K562 (cell line): ENCODE measurements at regions not wholly inside any gene's neighbourhood (a gene's known extent, or its start where the extent isn't known, plus 50 kb on each side); places are given as distances from the start of the nearest gene placed in this dataset.

Experiments
- ATAC-seq: fragments of 200-7000 bp; cut with Tn5 transposase; 3 replicates; pipeline ENCODE4 v1.9.1; 2020; ENCODE audit warnings: moderate library complexity
- BruUV-seq: library from RNA; stranded (reverse); fragments of 400-500 nt; replicated peaks from 2 replicates; lab custom pipeline; 2021; lab: Mats Ljungman, UMichigan
- CTCF ChIA-PET: fragments of 300-600 bp; formaldehyde crosslinking; extraction: SDS; loops from one replicate; lab custom pipeline; 2021; ENCODE audit warnings: low intra/inter-chr PET ratio; lab: Yijun Ruan, JAX
- POLR2A ChIA-PET: fragments of 300-600, 350-650 bp; sonication (Branson Sonifier 250); formaldehyde crosslinking; extraction: SDS; loops from one replicate; lab custom pipeline; 2021; ENCODE audit warnings: antibody characterized with exemption, inconsistent platforms; lab: Yijun Ruan, JAX
- DNase-seq, 4 experiments: peaks; one replicate each; pipeline versions ENCODE4 v3.0.0 to v3.0.0-alpha.2; 2011 to 2018; ENCODE audit warnings: low spot score in 3 of 4, mixed read lengths in 3 of 4; ENCODE audit errors: extremely low read depth in 1 of 4
- FAIRE-seq: peaks from 2 replicates; lab custom pipeline; 2011; peaks lifted over from hg19 to GRCh38; lab: Jason Lieb, UNC
- H2AFZ ChIP-seq: 2 replicates; pipeline ENCODE4 v1.6.0; 2011; ENCODE audit warnings: low read depth, low read length, control low read depth, inconsistent platforms
- H3K27ac ChIP-seq: fragments of 200-600 bp; 3 replicates; pipeline ENCODE4 v1.8.0; 2011; ENCODE audit warnings: low read depth, mild to moderate bottlenecking, control low read depth, inconsistent platforms, low read length, moderate library complexity, mixed read lengths; ENCODE audit errors: extremely low read depth
- H3K27me3 ChIP-seq, 2 experiments: fragments of 300-600 bp in 1 of 2; 2 replicates in 1 of 2; 3 replicates in 1 of 2; pipeline versions ENCODE4 v1.6.0 to v1.8.0; 2011; ENCODE audit warnings: inconsistent platforms in 2 of 2, low read length in 2 of 2, mild to moderate bottlenecking in 1 of 2, mixed read lengths in 1 of 2, moderate library complexity in 1 of 2; ENCODE audit not compliant: control insufficient read depth in 2 of 2, insufficient read depth in 2 of 2
- H3K36me3 ChIP-seq: fragments of 300-600 bp; 3 replicates; pipeline ENCODE4 v1.8.0; 2011; ENCODE audit warnings: mild to moderate bottlenecking, low read length, inconsistent platforms; ENCODE audit not compliant: control insufficient read depth, insufficient read depth
- H3K4me1 ChIP-seq, 2 experiments: fragments of 200-600 bp in 1 of 2; replicated peaks in 1 of 2; 2 replicates in 1 of 2; 3 replicates in 1 of 2; pipeline versions ENCODE4 v1.5.1 to v1.8.0; 2011; ENCODE audit warnings: inconsistent platforms in 2 of 2, low read length in 2 of 2, mild to moderate bottlenecking in 1 of 2, mixed read lengths in 1 of 2, moderate library complexity in 1 of 2; ENCODE audit not compliant: control insufficient read depth in 2 of 2, insufficient read depth in 2 of 2
- H3K4me2 ChIP-seq: 2 replicates; pipeline ENCODE4 v1.6.1; 2011; ENCODE audit warnings: low read length, control low read depth, inconsistent platforms, mixed read lengths; ENCODE audit not compliant: insufficient read depth
- H3K4me3 ChIP-seq: fragments of 200-600 bp; sonication (generic), shearing (Covaris generic); 2 replicates; pipeline ENCODE4 v1.5.1; 2016; ENCODE audit warnings: control low read depth, inconsistent platforms
- H3K79me2 ChIP-seq: fragments of 200-600 bp; 3 replicates; pipeline ENCODE4 v1.8.0; 2011; ENCODE audit warnings: low read length, inconsistent platforms; ENCODE audit not compliant: control insufficient read depth, insufficient read depth
- H3K9ac ChIP-seq, 2 experiments: 2 replicates each; pipeline versions ENCODE4 v1.6.0 to v1.6.1; 2011; ENCODE audit warnings: low read depth in 2 of 2, low read length in 2 of 2, control low read depth in 1 of 2, inconsistent platforms in 1 of 2, mild to moderate bottlenecking in 1 of 2, mixed read lengths in 1 of 2; ENCODE audit not compliant: insufficient read depth in 1 of 2
- H3K9me1 ChIP-seq: one replicate; pipeline ENCODE4 v1.6.0; 2011; ENCODE audit warnings: inconsistent platforms, mild to moderate bottlenecking, low read length, moderate library complexity; ENCODE audit not compliant: control insufficient read depth, insufficient read depth
- H3K9me3 ChIP-seq: replicated peaks from 2 replicates; pipeline ENCODE4 v1.5.1; 2011; ENCODE audit warnings: low read depth, low read length, inconsistent platforms; ENCODE audit not compliant: control insufficient read depth, insufficient read depth
- H4K20me1 ChIP-seq: replicated peaks from 2 replicates; pipeline ENCODE4 v1.6.1; 2011; ENCODE audit warnings: low read length, inconsistent platforms, mixed read lengths; ENCODE audit not compliant: control insufficient read depth, insufficient read depth
- MTA1 ChIP-seq: fragments of 450-650 bp; IDR thresholded peaks from 2 replicates; pipeline ENCODE4 v1.6.1; 2017; ENCODE audit warnings: borderline replicate concordance
- MYBL2 ChIP-seq, 2 experiments: fragments of 450-650 bp in 1 of 2; sonication (generic) in 1 of 2; formaldehyde crosslinking in 1 of 2; IDR thresholded peaks; 2 replicates each; pipeline versions ENCODE4 v1.6.1 to v1.8.1; 2017 to 2022; ENCODE audit warnings: borderline replicate concordance in 1 of 2, inconsistent platforms in 1 of 2, low read depth in 1 of 2, mild to moderate bottlenecking in 1 of 2, missing genetic modification reagents in 1 of 2, moderate library complexity in 1 of 2
- SMARCE1 ChIP-seq: fragments of 450-650 bp; IDR thresholded peaks from 2 replicates; pipeline ENCODE4 v1.7.1; 2016; ENCODE audit warnings: mild to moderate bottlenecking
- SMC3 ChIP-seq: conservative IDR thresholded peaks from 2 replicates; pipeline ENCODE4 v1.6.1; 2011; ENCODE audit warnings: low read depth, low read length, improper control_type of control experiment; ENCODE audit not compliant: insufficient read depth
- SNRNP70 ChIP-seq: fragments of 200-400 bp; formaldehyde crosslinking; optimal IDR thresholded peaks from 2 replicates; pipeline ENCODE3; 2017; ENCODE audit warnings: low read depth, low read length
- USF2 ChIP-seq: sonication (generic); formaldehyde crosslinking; IDR thresholded peaks from 2 replicates; pipeline ENCODE4 v1.5.0; 2020; ENCODE audit warnings: missing genetic modification reagents
- WGBS: fragments of 100-300 bp; shearing (Covaris generic); methylation state at CpG from one replicate; pipeline ENCODE4 v1.1.6; 2016; ENCODE audit warnings: low coverage, mixed read lengths; ENCODE audit not compliant: insufficient coverage; ENCODE audit errors: missing lambda C conversion rate; 5-methylcytosine and 5-hydroxymethylcytosine counted together
- in situ Hi-C: fragments of 300-500 bp; cut with MboI; formaldehyde crosslinking; loops from 4 replicates; pipeline ENCODE4 v1.15.0; 2018; ENCODE audit warnings: inconsistent platforms, mixed read lengths
- intact Hi-C: fragments of 100-400 bp; cut with micrococcal nuclease; formaldehyde crosslinking; loops from 2 replicates; pipeline ENCODE4 v1.14.2; 2022

- Histone ChIP-seq H3K9ac (no peak overlapping the region), H4K20me1 (no peaks in the 10 kb centered on the region), H3K4me2 (no peak overlapping the region), H3K36me3 (no peaks in the 10 kb centered on the region), H3K9me1 (no peaks in the 10 kb centered on the region), H3K4me3 (no peak overlapping the region), H3K27ac (no peak overlapping the region), H2AFZ (no peak overlapping the region), H3K9me3 (no peaks in the 10 kb centered on the region), H3K4me1 (no peaks in the 10 kb centered on the region), H3K27me3 (no peaks in the 10 kb centered on the region), H3K79me2 (no peaks in the 10 kb centered on the region)
- intact Hi-C loops: no loop called here
- no peak for FAIRE-seq
- CTCF ChIA-PET: no interaction called here
- BruUV-seq: no TSS peak
- in situ Hi-C loops: no loop called here
- no peak for TF ChIP-seq USF2 (CRISPR knock-in tag)
- TF ChIP-seq SMARCE1: no peak
- TF ChIP-seq SNRNP70: no peak
- no peak for TF ChIP-seq MYBL2 (IDR thresholded peaks at IDR 0.05; ENCODE audit: low read depth)
- TF ChIP-seq MYBL2 (CRISPR knock-in tag; IDR thresholded peaks at IDR 0.05; ENCODE audit: borderline replicate concordance): no peak
- no peak for TF ChIP-seq MTA1
- no peak for TF ChIP-seq SMC3
- WGBS: 0% methylated on average over 2 of the region's 2 CpGs
- no peak for DNase-seq
- POLR2A ChIA-PET: no interaction called here
- no peak for ATAC-seq
Observed at GRCh38 chr18:67932271-67932670, 415.8 kb upstream of the DSEL start.
